HEK293 (cell line): ENCODE measurements at regions not wholly inside any gene's neighbourhood (a gene's known extent, or its start where the extent isn't known, plus 50 kb on each side); places are given as distances from the start of the nearest gene placed in this dataset.

Experiments used
- CTCF ChIA-PET: fragments of 350-600 bp; formaldehyde crosslinking; extraction: SDS; loops from one replicate; lab custom pipeline; 2021; ENCODE audit warnings: antibody characterized with exemption; lab: Yijun Ruan, JAX
- POLR2A ChIA-PET: fragments of 300-600 bp; formaldehyde crosslinking; extraction: SDS; loops from one replicate; lab custom pipeline; 2020; ENCODE audit warnings: antibody characterized with exemption, inconsistent platforms; lab: Yijun Ruan, JAX
- H3K27ac ChIP-seq: fragments of 200-500 bp; sonication (Bioruptor generic); 2 replicates; pipeline ENCODE4 v1.5.1; 2014; ENCODE audit warnings: low read depth, low read length, control low read depth, inconsistent platforms; ENCODE audit errors: extremely low read depth
- H3K36me3 ChIP-seq, 2 experiments: fragments of 200-500 bp in 1 of 2; sonication (Bioruptor generic) in 1 of 2; 1 replicate in 1 of 2; 2 replicates in 1 of 2; pipeline ENCODE4 v1.5.1; 2014 to 2017; ENCODE audit warnings: inconsistent platforms in 2 of 2, low read length in 2 of 2; ENCODE audit not compliant: control insufficient read depth in 2 of 2, insufficient read depth in 1 of 2
- H3K4me1 ChIP-seq: fragments of 200-500 bp; sonication (Bioruptor generic); 2 replicates; pipeline ENCODE4 v1.5.1; 2014; ENCODE audit warnings: mild to moderate bottlenecking, low read length, inconsistent platforms; ENCODE audit not compliant: control insufficient read depth, insufficient read depth
- H3K4me3 ChIP-seq: 2 replicates; pipeline ENCODE4 v1.5.1; 2011; ENCODE audit warnings: low read depth, mild to moderate bottlenecking, control low read depth, low read length, moderate library complexity
- H3K9me3 ChIP-seq: fragments of 200-500 bp; sonication (Bioruptor generic); 2 replicates; pipeline ENCODE4 v1.5.1; 2014; ENCODE audit warnings: low read depth, low read length, inconsistent platforms; ENCODE audit not compliant: control insufficient read depth, insufficient read depth
- GFI1B ChIP-seq: fragments of 450-650 bp; formaldehyde crosslinking; IDR thresholded peaks from 2 replicates; pipeline ENCODE4 v1.5.1; 2016; ENCODE audit warnings: missing biosample characterization, missing genetic modification characterization
- HOXA7 ChIP-seq: sonication (generic); formaldehyde crosslinking; IDR thresholded peaks from 2 replicates; pipeline ENCODE4 v1.8.1; 2022; ENCODE audit warnings: missing genetic modification reagents, borderline replicate concordance
- HOXC10 ChIP-seq: sonication (generic); formaldehyde crosslinking; IDR thresholded peaks from 2 replicates; pipeline ENCODE4 v1.8.1; 2023; ENCODE audit warnings: mild to moderate bottlenecking, missing genetic modification reagents
- SCRT1 ChIP-seq: fragments of 450-650 bp; formaldehyde crosslinking; IDR thresholded peaks from 2 replicates; pipeline ENCODE4 v1.5.1; 2016; ENCODE audit warnings: missing biosample characterization, missing genetic modification characterization, borderline replicate concordance
- SETDB1 ChIP-seq: IDR thresholded peaks from one replicate; pipeline ENCODE4 v1.6.1; 2017; ENCODE audit warnings: mild to moderate bottlenecking, low read length, moderate library complexity, mixed read lengths; ENCODE audit not compliant: insufficient read length
- ZFHX2 ChIP-seq: fragments of 450-650 bp; formaldehyde crosslinking; conservative IDR thresholded peaks from 2 replicates; pipeline ENCODE4 v1.5.1; 2016; ENCODE audit warnings: missing biosample characterization, missing genetic modification characterization
- ZFP37 ChIP-seq: fragments of 450-650 bp; formaldehyde crosslinking; IDR thresholded peaks from 2 replicates; pipeline ENCODE4 v1.5.1; 2016; ENCODE audit warnings: missing biosample characterization, missing genetic modification characterization
- ZNF16 ChIP-seq: fragments of 450-650 bp; formaldehyde crosslinking; IDR thresholded peaks from 2 replicates; pipeline ENCODE4 v1.5.1; 2016; ENCODE audit warnings: low read depth, missing biosample characterization, missing genetic modification characterization
- ZNF174 ChIP-seq: fragments of 450-650 bp; formaldehyde crosslinking; IDR thresholded peaks from 2 replicates; pipeline ENCODE4 v1.5.0; 2017; ENCODE audit warnings: missing biosample characterization, mild to moderate bottlenecking, missing genetic modification characterization
- ZNF2 ChIP-seq: fragments of 450-650 bp; formaldehyde crosslinking; IDR thresholded peaks from 2 replicates; pipeline ENCODE4 v1.5.1; 2016; ENCODE audit warnings: missing biosample characterization, missing genetic modification characterization
- ZNF223 ChIP-seq: fragments of 450-650 bp; formaldehyde crosslinking; IDR thresholded peaks from 2 replicates; pipeline ENCODE4 v1.5.1; 2016; ENCODE audit warnings: missing biosample characterization, missing genetic modification characterization
- ZNF266 ChIP-seq: fragments of 450-650 bp; formaldehyde crosslinking; IDR thresholded peaks from 2 replicates; pipeline ENCODE4 v1.5.1; 2016; ENCODE audit warnings: missing biosample characterization, missing genetic modification characterization, low read depth
- ZNF292 ChIP-seq: fragments of 450-650 bp; formaldehyde crosslinking; IDR thresholded peaks from 2 replicates; pipeline ENCODE4 v1.5.1; 2016; ENCODE audit warnings: low read depth, missing biosample characterization, missing genetic modification characterization, borderline replicate concordance
- ZNF473 ChIP-seq: fragments of 450-650 bp; formaldehyde crosslinking; IDR thresholded peaks from 2 replicates; pipeline ENCODE4 v1.5.1; 2017; ENCODE audit warnings: missing biosample characterization, missing genetic modification characterization
- ZNF544 ChIP-seq: fragments of 450-650 bp; formaldehyde crosslinking; IDR thresholded peaks from 2 replicates; pipeline ENCODE4 v1.5.0; 2017; ENCODE audit warnings: missing biosample characterization, missing genetic modification characterization
- ZNF610 ChIP-seq: fragments of 450-650 bp; formaldehyde crosslinking; IDR thresholded peaks from 2 replicates; pipeline ENCODE4 v1.5.1; 2016; ENCODE audit warnings: missing biosample characterization, missing genetic modification characterization, borderline replicate concordance
- ZNF654 ChIP-seq: fragments of 450-650 bp; formaldehyde crosslinking; IDR thresholded peaks from 2 replicates; pipeline ENCODE4 v1.5.1; 2016; ENCODE audit warnings: low read depth, missing biosample characterization, missing genetic modification characterization
- ZNF707 ChIP-seq: fragments of 450-650 bp; formaldehyde crosslinking; IDR thresholded peaks from 2 replicates; pipeline ENCODE4 v1.5.1; 2016; ENCODE audit warnings: missing biosample characterization, missing genetic modification characterization
- ZNF777 ChIP-seq: fragments of 450-650 bp; formaldehyde crosslinking; IDR thresholded peaks from 2 replicates; pipeline ENCODE4 v1.5.1; 2017; ENCODE audit warnings: missing biosample characterization, missing genetic modification characterization, borderline replicate concordance
- ZNF791 ChIP-seq: fragments of 450-650 bp; formaldehyde crosslinking; IDR thresholded peaks from 2 replicates; pipeline ENCODE4 v1.5.1; 2016; ENCODE audit warnings: missing biosample characterization, missing genetic modification characterization
- ZSCAN23 ChIP-seq: fragments of 450-650 bp; formaldehyde crosslinking; IDR thresholded peaks from 2 replicates; pipeline ENCODE4 v1.5.1; 2016; ENCODE audit warnings: missing biosample characterization, missing genetic modification characterization
- TF ChIP-seq, protein P1 (sequence below): fragments of 450-650 bp; formaldehyde crosslinking; conservative IDR thresholded peaks from 2 replicates; pipeline ENCODE4 v1.5.1; 2016; ENCODE audit warnings: low read depth, missing biosample characterization, missing genetic modification characterization
- TF ChIP-seq, protein P2 (sequence below): fragments of 450-650 bp; formaldehyde crosslinking; IDR thresholded peaks from 2 replicates; pipeline ENCODE4 v1.5.1; 2016; ENCODE audit warnings: missing biosample characterization, missing genetic modification characterization
- TF ChIP-seq, protein P3 (sequence below): fragments of 450-650 bp; formaldehyde crosslinking; IDR thresholded peaks from 2 replicates; pipeline ENCODE4 v1.5.1; 2017; ENCODE audit warnings: missing biosample characterization, missing genetic modification characterization
- TF ChIP-seq, protein P4 (sequence below): fragments of 450-650 bp; formaldehyde crosslinking; IDR thresholded peaks from 2 replicates; pipeline ENCODE4 v1.5.1; 2017; ENCODE audit warnings: missing biosample characterization, missing genetic modification characterization

DNA sequence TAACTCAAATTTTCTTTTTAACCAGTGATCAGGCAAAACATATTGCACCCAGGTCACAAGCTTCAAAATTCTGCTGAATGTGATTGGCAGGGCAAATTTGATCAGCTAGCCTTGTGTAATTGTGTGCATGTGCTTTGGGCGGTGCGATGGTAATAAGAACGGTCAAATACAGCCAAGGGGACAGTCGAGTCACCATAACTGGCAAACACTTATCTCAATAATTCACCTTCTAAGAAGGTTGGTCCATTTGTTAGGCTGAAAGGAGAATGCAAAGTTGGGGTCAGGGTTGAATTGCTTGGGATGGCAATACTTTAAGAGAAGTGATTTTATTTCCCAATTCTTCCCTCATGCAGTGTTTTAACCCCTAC lies 302.4 kb upstream of the PDZRN3 start (continued):
- TF ChIP-seq ZSCAN23 (tag by site-specific recombination) (no peak), SCRT1 (tag by site-specific recombination) (no peak), ZNF777 (tag by site-specific recombination) (no peak), HOXC10 (CRISPR knock-in tag) (no peak), ZNF791 (tag by site-specific recombination) (no peak)
- TF ChIP-seq, all 188 proteins: peak for 0

DNA sequence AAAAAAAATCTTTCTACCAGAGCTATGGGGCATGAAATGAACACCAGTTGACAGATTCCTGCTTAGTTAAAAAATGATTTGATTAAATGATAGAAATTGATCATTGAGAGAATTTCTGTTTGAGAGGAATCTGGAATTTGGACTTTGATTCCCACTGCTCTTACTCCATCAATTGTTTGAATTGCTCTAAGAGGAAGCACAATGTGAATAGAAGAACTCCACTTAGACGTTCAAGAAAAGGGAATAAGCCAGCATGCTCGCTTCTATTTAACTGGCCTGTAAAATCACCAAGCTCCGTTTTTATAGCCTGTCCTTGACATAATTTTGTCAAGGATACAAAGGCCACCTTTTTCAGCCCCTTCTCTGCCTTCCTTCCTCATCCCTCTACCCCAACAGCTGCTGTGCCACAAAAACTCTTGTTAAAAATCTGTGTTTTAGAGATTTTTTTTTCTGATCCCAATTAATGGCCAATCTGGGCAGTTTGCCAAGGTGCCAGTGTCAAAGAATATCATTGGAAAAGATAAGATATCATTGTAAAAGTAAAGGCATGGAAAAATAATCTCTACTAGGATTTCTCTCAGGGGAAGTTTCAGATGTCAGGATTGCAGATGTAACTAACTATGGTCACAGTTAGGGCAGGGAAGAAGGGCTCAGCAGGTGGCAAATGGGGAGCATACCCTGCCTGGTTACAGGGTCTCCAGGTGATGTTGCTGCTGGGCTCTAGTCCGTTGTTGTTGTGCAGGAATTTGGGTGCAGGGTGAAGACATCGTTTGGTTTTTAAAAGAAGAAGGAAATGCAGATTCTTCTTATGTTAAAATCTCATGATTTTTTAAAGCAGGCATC lies 301.8 kb upstream of the PDZRN3 start:
- CTCF ChIA-PET: no interaction called here
- no peaks in the 10 kb centered on the region for H3K4me1 ChIP-seq
- H3K4me3 ChIP-seq: no peak overlapping the region
- no peaks in the 10 kb centered on the region for H3K9me3 ChIP-seq
- POLR2A ChIA-PET: no interaction called here
- no peak overlapping the region for H3K27ac ChIP-seq
- TF ChIP-seq ZNF610 (tag by site-specific recombination) (no peak), ZNF174 (tag by site-specific recombination) (no peak), ZNF654 (tag by site-specific recombination) (no peak), ZNF16 (tag by site-specific recombination) (no peak), ZFHX2 (tag by site-specific recombination) (no peak), ZNF266 (tag by site-specific recombination) (no peak)
- TF ChIP-seq, protein P1, sequence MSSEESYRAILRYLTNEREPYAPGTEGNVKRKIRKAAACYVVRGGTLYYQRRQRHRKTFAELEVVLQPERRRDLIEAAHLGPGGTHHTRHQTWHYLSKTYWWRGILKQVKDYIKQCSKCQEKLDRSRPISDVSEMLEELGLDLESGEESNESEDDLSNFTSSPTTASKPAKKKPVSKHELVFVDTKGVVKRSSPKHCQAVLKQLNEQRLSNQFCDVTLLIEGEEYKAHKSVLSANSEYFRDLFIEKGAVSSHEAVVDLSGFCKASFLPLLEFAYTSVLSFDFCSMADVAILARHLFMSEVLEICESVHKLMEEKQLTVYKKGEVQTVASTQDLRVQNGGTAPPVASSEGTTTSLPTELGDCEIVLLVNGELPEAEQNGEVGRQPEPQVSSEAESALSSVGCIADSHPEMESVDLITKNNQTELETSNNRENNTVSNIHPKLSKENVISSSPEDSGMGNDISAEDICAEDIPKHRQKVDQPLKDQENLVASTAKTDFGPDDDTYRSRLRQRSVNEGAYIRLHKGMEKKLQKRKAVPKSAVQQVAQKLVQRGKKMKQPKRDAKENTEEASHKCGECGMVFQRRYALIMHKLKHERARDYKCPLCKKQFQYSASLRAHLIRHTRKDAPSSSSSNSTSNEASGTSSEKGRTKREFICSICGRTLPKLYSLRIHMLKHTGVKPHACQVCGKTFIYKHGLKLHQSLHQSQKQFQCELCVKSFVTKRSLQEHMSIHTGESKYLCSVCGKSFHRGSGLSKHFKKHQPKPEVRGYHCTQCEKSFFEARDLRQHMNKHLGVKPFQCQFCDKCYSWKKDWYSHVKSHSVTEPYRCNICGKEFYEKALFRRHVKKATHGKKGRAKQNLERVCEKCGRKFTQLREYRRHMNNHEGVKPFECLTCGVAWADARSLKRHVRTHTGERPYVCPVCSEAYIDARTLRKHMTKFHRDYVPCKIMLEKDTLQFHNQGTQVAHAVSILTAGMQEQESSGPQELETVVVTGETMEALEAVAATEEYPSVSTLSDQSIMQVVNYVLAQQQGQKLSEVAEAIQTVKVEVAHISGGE: no peak
- H3K36me3 ChIP-seq: no peaks in the 10 kb centered on the region

DNA sequence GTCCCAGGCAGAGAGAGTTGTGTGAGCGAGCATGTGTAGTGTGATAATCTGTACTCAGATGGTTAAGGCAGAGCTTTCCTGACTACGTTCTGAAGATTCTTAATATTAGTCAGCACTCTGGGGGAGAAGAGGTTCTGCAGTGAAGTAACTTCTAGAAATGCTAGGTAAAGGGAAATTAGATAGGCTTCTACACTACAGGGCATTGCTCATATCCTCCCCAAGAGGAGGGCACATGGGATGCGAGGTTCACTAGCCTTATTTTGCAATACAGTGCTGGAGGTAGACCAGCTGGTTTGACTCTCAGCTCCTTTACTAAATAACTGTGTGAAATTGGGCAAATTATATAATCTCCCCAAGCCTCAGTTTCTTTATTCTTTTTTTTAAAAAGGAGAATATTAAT lies 300.3 kb upstream of the PDZRN3 start:
- no peak for TF ChIP-seq ZNF544
- no peak for TF ChIP-seq ZNF2 (tag by site-specific recombination)
- TF ChIP-seq, protein P2, sequence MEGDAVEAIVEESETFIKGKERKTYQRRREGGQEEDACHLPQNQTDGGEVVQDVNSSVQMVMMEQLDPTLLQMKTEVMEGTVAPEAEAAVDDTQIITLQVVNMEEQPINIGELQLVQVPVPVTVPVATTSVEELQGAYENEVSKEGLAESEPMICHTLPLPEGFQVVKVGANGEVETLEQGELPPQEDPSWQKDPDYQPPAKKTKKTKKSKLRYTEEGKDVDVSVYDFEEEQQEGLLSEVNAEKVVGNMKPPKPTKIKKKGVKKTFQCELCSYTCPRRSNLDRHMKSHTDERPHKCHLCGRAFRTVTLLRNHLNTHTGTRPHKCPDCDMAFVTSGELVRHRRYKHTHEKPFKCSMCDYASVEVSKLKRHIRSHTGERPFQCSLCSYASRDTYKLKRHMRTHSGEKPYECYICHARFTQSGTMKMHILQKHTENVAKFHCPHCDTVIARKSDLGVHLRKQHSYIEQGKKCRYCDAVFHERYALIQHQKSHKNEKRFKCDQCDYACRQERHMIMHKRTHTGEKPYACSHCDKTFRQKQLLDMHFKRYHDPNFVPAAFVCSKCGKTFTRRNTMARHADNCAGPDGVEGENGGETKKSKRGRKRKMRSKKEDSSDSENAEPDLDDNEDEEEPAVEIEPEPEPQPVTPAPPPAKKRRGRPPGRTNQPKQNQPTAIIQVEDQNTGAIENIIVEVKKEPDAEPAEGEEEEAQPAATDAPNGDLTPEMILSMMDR (tag by site-specific recombination): no peak
- TF ChIP-seq, protein P3, sequence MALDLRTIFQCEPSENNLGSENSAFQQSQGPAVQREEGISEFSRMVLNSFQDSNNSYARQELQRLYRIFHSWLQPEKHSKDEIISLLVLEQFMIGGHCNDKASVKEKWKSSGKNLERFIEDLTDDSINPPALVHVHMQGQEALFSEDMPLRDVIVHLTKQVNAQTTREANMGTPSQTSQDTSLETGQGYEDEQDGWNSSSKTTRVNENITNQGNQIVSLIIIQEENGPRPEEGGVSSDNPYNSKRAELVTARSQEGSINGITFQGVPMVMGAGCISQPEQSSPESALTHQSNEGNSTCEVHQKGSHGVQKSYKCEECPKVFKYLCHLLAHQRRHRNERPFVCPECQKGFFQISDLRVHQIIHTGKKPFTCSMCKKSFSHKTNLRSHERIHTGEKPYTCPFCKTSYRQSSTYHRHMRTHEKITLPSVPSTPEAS: no peak
- TF ChIP-seq, protein P4, sequence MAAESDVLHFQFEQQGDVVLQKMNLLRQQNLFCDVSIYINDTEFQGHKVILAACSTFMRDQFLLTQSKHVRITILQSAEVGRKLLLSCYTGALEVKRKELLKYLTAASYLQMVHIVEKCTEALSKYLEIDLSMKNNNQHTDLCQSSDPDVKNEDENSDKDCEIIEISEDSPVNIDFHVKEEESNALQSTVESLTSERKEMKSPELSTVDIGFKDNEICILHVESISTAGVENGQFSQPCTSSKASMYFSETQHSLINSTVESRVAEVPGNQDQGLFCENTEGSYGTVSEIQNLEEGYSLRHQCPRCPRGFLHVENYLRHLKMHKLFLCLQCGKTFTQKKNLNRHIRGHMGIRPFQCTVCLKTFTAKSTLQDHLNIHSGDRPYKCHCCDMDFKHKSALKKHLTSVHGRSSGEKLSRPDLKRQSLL: no peak
- TF ChIP-seq GFI1B: no peak
- no peak for TF ChIP-seq ZNF292 (tag by site-specific recombination)
- no peak for TF ChIP-seq ZNF223 (tag by site-specific recombination)
- no peak for TF ChIP-seq ZNF473 (tag by site-specific recombination)
- TF ChIP-seq SETDB1: no peak
- TF ChIP-seq HOXA7 (CRISPR knock-in tag): no peak
- TF ChIP-seq ZNF707 (tag by site-specific recombination): no peak
- TF ChIP-seq ZFP37: no peak
- TF ChIP-seq, all 188 proteins: peak for 0
- ChIA-PET CTCF (interaction anchor here (0.7 kb wide), 1 partner anchor 20 kb away, joined by 3 read pairs; no protein-coding TSS in a partner anchor), POLR2A (no interaction called here)
- H3K27ac ChIP-seq: no peak overlapping the region
- H3K4me1 ChIP-seq: no peaks in the 10 kb centered on the region
- H3K36me3 ChIP-seq: no peaks in the 10 kb centered on the region
- no peak overlapping the region for H3K4me3 ChIP-seq
- no peaks in the 10 kb centered on the region for H3K9me3 ChIP-seq
